ENCODE measurements at regions not wholly inside any gene's neighbourhood (a gene's known extent, or its start where the extent isn't known, plus 50 kb on each side); places are given as distances from the start of the nearest gene placed in this dataset.
"Not testable (repeated sequence)": the region's sequence is repeated elsewhere in the genome, so short reads cannot be mapped to it uniquely, and the experiment has no call there.

GRCh38 chr14:43143106-43143505, 1364.0 kb downstream of the FSCB start:
- no peak for DNase-seq

DNA sequence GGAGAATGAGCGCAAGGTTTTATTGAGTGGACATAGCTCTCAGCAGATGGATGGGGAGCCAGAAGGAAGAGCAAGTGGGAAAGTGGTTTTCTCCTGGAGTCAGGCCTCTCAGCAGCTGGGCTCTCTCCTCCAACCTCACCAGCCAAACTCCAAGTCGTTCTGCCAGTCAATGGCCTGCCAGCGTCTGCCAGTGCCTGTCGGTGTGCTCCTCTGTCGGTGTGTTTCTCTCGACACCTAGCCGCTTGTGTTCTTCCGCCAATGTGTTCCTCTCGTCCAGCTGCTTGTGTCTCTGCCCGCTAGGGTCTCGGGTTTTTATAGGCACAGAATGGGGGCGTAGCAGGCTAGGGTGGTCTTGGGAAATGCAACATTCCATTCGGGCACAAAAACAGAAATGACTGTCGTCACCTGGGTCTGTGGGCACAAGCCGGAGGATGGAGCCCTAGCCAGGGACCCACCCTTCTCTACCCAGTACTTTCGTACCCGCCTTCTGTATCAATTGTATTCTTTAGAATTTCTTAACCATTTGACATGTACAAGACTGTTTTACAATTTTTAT, 1365.4 kb downstream of the FSCB start:
- no peak for DNase-seq

DNA sequence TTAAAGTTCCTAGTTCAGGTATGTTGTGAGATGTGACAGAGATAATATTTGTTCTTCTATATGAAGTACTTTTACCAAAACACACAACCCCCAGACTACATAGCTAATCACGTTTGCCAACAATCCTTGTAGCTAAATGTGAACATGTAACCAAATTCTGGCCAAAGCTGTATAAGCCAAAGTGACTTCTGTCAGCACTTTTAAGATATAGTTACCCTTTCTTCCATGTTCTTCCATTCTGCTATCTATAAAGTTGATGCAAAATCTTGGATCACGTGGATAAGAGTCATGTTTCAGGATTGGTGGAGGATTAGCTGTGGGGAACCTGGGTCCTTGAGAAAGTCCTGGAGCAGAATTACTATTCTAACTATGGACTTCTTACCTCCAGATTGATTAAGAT, 1366.6 kb downstream of the FSCB start:
- DNase-seq = no peak

GRCh38 chr14:43135877-43136411, 1371.1 kb downstream of the FSCB start:
- DNase-seq = no peak

DNA sequence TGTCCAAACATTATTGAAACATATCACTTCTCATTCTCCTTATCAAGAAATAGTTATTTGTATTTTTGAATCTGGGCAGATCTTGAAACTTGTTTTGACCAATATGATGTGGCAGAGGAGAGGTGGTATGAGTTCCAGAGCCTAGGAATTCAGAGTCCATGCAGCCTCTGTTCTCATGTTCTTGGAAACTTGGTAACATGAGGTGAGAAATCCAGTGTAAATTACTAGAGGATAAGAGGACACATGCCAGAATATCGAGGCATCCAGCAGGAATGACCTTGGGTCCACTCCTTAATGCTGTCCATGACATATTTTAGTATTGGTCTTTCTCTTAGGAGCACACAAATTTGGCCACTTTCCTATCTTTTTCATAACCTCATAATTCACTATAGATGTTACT, 1374.6 kb downstream of the FSCB start:
- no peak for DNase-seq

DNA sequence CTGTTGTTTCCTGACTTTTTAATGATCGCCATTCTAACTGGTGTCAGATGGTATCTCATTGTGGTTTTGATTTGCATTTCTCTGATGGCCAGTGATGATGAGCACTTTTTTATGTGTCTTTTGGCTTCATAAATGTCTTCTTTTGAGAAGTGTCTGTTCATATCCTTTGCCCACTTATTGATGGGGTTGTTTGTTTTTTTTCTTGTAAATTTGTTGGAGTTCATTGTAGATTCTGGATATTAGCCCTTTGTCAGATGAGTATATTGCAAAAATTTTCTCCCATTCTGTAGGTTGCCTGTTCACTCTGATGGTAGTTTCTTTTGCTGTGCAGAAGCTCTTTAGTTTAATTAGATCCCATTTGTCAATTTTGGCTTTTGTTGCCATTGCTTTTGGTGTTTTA, 1378.7 kb downstream of the FSCB start:
- DNase-seq = not testable (repeated sequence)

DNA sequence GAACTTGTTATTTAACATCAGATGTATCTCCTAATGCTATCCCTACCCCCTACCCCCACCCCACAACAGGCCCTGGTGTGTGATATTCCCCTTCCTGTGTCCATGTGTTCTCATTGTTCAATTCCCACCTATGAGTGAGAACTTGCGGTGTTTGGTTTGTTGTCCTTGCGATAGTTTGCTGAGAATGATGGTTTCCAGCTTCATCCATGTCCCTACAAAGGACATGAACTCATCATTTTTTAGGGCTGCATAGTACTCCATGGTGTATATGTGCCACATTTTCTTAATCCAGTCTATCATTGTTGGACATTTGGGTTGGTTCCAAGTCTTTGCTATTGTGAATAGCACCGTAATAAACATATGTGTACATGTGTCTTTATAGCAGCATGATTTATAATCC, 1379.2 kb downstream of the FSCB start:
- not testable (repeated sequence) for DNase-seq

DNA sequence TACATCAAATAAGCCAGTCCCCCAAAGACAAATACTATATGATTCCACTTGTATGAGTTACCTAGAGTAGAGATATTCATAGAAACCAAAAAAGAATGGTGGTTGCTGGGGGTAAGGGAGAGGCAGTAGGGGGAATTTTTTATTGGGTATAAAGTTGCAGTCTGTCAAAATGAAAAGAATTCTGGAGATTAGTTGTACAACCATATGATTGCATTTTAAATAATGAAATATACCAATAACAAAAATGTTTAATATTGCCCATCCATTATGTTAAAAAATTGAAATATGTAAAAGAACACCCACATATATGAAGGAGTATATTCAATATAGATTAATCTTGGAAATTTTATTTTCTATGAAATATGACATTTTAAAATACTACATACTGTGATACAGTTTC, 1383.5 kb downstream of the FSCB start:
- DNase-seq = no peak

GRCh38 chr14:43119672-43120071, 1387.4 kb downstream of the FSCB start:
- no peak for DNase-seq

DNA sequence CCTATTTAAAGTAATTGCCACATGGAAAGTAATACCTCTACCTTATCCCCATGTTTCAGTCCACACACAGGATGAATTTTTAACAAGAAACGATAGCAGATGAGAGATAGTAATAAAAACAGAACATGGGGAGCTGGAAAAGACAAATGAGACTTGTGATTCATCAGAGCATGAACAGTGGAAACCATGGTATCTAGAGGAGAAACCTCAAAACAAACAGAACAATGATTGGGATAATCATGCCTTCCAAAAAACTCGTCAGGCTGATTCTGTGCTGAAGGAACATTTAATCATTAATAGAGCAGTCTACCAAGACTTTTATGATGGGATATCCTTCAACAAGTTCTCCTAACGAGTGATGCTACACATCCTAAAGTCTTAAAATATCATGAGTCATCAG, 1390.7 kb downstream of the FSCB start:
- DNase-seq = no peak

GRCh38 chr14:43105305-43105704, 1401.8 kb downstream of the FSCB start:
- DNase-seq = no peak

- no peak for DNase-seq
Measured at GRCh38 chr14:43090380-43090779, 1416.7 kb downstream of the FSCB start.

DNA sequence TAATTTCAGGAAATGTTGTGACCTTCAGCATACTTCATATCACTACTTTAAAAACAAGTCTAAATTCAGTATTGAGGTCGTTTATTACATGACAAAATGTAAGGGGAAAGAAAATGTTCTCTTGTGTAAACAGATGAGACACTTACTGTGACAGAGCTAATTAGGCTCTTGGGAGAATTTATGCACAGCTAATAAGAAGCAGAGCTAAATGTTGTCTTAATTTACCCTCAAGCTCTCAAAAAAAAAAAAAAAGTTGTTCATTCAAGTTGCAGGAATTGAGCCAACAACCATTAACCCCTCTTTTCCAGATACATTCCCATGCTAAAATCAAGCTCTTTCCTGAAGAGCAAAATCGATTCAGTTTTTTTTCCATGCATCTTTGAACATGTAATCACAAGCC, 1419.4 kb downstream of the FSCB start:
- DNase-seq = peak; percentile 97

DNA sequence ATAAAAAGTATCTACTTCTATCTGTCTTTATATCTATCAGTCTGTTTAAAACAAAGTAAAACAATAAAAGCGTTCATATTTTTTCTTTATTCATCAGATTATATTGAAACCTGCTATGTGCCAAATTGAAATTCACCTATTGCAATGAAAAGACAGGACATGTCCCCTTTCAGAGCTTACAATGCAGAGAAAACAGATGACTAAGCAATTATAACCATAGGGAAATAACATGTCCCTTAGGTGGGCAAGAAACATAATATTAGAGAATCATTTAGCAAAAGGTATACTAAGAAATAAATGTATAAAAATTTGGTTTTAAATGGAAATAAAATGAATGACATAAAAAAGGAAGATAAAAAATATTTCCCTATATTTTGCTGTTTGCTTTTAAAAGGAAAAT, 1421.3 kb downstream of the FSCB start:
- DNase-seq = no peak

DNA sequence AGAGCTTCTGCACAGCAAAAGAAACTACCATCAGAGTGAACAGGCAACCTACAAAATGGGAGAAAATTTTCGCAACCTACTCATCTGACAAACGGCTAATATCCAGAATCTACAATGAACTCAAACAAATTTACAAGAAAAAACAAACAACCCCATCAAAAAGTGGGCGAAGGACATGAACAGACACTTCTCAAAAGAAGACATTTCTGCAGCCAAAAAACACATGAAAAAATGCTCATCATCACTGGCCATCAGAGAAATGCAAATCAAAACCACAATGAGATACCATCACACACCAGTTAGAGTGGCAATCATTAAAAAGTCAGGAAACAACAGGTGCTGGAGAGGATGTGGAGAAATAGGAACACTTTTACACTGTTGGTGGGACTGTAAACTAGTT, 1439.7 kb downstream of the FSCB start:
- DNase-seq = not testable (repeated sequence)

DNA sequence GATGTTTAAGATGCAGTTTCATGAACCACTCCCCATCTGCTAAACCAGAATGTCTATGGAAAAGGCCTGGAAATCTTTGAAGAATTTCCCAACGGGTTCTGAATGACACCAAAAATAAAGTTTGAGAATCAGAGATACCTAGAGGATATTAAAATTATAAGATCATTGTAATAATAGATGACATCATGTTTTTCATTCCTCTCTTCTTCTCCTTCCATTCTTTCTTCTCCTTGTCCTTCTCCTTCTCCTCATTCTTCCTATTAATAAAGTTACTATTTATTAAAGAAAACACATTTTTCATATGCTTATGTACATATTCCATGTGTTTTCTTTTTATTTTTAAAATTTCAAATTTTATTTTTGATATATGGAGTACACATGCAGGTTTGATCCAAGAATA, 1449.4 kb downstream of the LRFN5 start:
- no peak for DNase-seq

DNA sequence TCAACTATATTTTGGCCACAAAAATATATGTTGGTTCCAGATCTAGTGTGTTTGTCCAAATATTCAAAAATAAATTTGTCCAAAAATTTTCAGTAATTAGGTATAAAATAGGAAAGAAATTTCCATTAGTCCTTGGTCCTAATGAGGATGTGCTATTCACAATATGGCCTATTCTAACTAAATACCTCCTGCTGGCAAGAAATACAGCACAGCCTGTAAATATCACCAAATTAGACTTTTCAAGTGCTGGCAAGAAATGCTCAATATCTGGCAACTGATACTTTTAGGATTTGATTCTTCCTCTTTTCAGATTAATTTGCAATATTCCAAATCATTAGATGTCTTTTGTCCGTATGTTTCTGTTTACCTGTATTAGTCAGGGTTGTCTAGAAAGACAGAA, 1446.2 kb downstream of the LRFN5 start:
- no peak for DNase-seq

DNA sequence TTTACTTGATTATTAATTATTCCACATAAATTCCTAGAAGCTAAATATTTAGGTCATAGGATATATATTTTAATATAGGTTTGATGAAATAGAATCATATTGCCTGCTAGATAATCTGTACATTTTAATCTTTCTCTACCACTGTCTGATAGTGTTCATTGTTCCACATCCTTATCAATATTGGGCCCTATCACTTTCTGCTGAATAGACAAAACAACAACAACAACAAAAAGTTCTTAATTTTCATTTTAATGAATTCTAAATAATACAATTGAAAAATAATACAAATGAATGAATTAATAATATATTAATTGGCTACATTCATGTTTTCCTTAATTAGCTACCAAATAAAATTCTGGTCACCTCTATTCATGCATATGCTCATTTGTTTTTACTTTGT, 1437.2 kb downstream of the LRFN5 start:
- DNase-seq = no peak

GRCh38 chr14:43042408-43042807, 1435.7 kb downstream of the LRFN5 start:
- no peak for DNase-seq

GRCh38 chr14:43041976-43042375, 1435.3 kb downstream of the LRFN5 start:
- DNase-seq = no peak

GRCh38 chr14:43041207-43041606, 1434.5 kb downstream of the LRFN5 start:
- DNase-seq = no peak

DNA sequence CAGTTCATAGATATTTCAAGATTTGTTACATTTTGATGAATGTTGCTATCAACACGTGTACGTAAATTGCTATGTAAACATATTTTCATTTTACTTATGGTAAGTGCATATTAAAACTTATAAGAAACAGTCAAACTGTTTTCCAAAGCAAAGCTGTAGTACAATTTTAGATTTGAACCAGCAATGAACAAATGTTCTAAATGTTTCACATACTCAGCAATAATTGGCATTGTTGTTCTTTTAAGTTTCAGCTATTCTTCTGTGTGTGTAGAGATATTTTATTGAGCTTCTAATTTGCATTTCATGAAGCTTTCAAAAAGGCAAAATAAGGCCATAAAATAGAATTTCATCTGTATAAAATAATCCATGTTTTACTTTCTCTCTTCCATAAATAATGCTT, 1433.2 kb downstream of the LRFN5 start:
- no peak for DNase-seq

DNA sequence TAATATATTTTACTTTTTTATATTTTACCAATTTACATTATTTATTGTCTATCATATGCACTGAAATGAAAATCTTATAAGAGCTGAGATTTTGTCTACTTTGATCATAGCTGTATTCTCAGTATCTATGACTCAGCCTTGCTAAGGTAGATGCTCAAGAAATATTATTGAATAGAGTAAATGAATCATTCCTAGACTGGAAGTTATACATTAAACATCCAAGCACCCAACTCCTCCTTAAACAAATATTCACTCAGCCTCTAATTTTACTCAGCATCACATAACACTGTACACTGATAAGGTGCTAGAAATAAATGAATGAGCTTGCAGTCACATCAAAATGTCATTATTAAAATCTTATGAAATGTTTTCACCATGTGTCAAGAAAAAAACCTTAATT, 1424.9 kb downstream of the LRFN5 start:
- DNase-seq = no peak

DNA sequence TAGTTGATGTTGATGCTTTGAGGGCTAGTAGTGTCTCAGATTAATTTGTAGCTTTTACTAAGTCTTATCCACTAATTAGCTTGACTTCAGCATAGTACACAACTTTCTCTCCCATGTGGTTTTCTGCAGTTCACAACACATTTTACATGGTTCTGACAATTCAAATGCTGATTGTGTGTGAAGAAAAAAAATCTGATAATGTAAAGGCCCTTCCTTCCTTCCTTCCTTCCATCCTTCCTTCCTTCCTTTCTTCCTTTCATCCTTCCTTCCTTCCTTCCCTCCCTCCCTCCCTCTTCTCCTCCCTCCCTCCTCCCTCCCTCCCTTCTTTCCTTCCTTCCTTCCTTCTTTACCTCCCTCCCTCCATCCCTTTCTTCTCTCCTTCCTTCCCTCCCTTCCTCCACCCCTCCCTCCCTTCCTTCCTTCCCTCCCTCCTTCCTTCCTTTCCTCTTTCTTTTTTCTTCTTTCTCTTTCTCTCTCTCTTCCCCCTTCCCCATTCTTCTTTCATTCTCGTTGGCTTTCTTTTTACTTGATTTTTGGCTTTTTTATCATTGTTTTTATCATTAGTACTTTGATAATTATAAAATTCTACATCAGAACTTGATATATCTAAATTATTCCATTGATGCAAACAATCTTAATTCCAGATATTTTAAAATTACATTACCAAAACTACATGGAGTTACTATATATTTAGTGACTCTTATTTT, 1415.6 kb downstream of the LRFN5 start:
- DNase-seq = no peak

DNA sequence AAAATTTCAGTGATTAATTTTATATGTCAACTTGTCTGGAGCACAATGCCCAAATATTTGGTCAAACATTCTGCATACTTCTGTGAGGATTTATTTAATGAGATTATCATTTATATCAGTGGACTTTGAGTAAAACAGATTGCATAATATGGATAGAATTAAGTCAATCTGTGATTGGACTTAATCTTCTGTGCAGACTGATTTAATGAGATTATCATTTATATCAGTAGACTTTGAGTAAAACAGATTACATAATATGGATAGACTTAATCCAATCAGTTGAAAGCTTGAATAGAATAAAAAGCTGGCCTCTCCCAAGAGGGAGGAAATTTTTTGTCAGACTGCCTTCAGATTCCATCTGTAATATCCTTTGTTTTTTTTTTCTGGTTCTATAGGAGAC, 1413.2 kb downstream of the LRFN5 start:
- DNase-seq = no peak
